Skin of body (tissue), 1 donor: ENCODE measurements at regions not wholly inside any gene's neighbourhood (a gene's known extent, or its start where the extent isn't known, plus 50 kb on each side); places are given as distances from the start of the nearest gene placed in this dataset.
A peak's percentile ranks its signal among the peaks of the same experiment; 100 is the strongest.

Experiments used
- DNase-seq: peaks from one replicate; lab custom pipeline; 2025; lab: John Stamatoyannopoulos, UW

- no peak for DNase-seq
Observed at GRCh38 chr5:73266925-73267765, 94.2 kb downstream of the TMEM174 start.

GRCh38 chr5:73266176-73266738 lies 93.3 kb downstream of the TMEM174 start:
- DNase-seq = no peak

- DNase-seq = no peak
Observed at GRCh38 chr5:73265641-73266040, 92.6 kb downstream of the TMEM174 start.

- DNase-seq = no peak
Observed at GRCh38 chr5:73264631-73265030, 91.6 kb downstream of the TMEM174 start.

GRCh38 chr5:73263001-73263710 lies 90.2 kb downstream of the TMEM174 start:
- DNase-seq = no peak

- DNase-seq = no peak
Observed at GRCh38 chr5:73256862-73257261, 83.9 kb downstream of the TMEM174 start.

GRCh38 chr5:73256462-73256861 lies 83.5 kb downstream of the TMEM174 start:
- no peak for DNase-seq

- DNase-seq = no peak
Observed at GRCh38 chr5:73256012-73256411, 83.0 kb downstream of the TMEM174 start.

GRCh38 chr5:73254642-73255041 lies 81.6 kb downstream of the TMEM174 start:
- DNase-seq = peak; percentile 39

- no peak for DNase-seq
Observed at GRCh38 chr5:73253047-73253660, 80.2 kb downstream of the TMEM174 start.

GRCh38 chr5:73250645-73251044 lies 77.7 kb downstream of the TMEM174 start:
- DNase-seq = no peak

- no peak for DNase-seq
Observed at GRCh38 chr5:73242735-73243134, 69.7 kb downstream of the TMEM174 start.

GRCh38 chr5:73238873-73239272 lies 65.9 kb downstream of the TMEM174 start:
- DNase-seq = no peak

GRCh38 chr5:73236541-73237128 lies 63.6 kb downstream of the TMEM174 start:
- DNase-seq = no peak

- DNase-seq = no peak
Observed at GRCh38 chr5:73234204-73234555, 61.2 kb downstream of the TMEM174 start.

GRCh38 chr5:73233461-73234203 lies 60.6 kb downstream of the TMEM174 start:
- no peak for DNase-seq

GRCh38 chr5:73233053-73233460 lies 60.1 kb downstream of the TMEM174 start:
- DNase-seq = no peak

GRCh38 chr5:73232266-73233041 lies 59.5 kb downstream of the TMEM174 start:
- no peak for DNase-seq

- DNase-seq = no peak
Observed at GRCh38 chr5:73231246-73231778, 58.3 kb downstream of the TMEM174 start.
